ENCODE measurements at regions not wholly inside any gene's neighbourhood (a gene's known extent, or its start where the extent isn't known, plus 50 kb on each side); places are given as distances from the start of the nearest gene placed in this dataset.

DNA sequence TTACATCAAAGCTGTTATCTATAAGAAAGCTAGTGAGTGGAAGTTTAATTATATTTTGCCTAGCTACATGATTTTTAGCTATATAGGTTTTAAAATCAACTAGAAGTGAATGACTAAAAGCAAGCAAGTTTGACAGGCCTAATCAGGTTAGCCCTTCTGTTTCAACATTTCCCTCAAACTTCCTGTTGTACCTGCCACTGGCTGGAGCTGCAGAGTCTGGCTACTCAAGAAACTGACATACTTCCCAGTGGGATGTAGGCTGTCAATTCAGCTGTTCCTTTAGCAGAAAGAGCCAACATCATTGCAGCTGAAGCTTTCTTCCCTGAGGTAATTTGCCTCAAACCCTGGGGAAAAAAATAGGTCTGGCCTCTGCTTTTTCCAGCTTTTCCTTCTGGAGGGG is 87.1 kb upstream of the TNR start:
- ChIA-PET POLR2A (no interaction called here), CTCF (no interaction called here), SMC1A (ENCODE audit: uncharacterized antibody, unreplicated experiment) (no interaction called here), RAD21 (ENCODE audit: unreplicated experiment) (no interaction called here)
- DNase-seq (ENCODE audit: low read depth, low spot score) (no peak), FAIRE-seq (no peak), ATAC-seq (no peak)
- BruUV-seq (replicated peaks): no TSS peak
- no peak overlapping the region for H3K27ac ChIP-seq (ENCODE audit: control insufficient read depth, insufficient read depth)
- no peaks in the 10 kb centered on the region; the same call in 2 of the 3 replicates for H3K9me3 ChIP-seq (replicated peaks; ENCODE audit: control insufficient read depth, insufficient read depth, low read length)
- no peaks in the 10 kb centered on the region for H3K79me2 ChIP-seq (ENCODE audit: control insufficient read depth, insufficient read depth, low read length)
- no peaks in the 10 kb centered on the region for H3K36me3 ChIP-seq (ENCODE audit: control insufficient read depth in 2 of 2, insufficient read depth in 2 of 2, low read length in 1 of 2)
- intact Hi-C loops (cut with micrococcal nuclease; ENCODE audit: unreplicated experiment): no loop called here
- H3K4me1 ChIP-seq (ENCODE audit: control insufficient read depth, insufficient read depth, low read length): no peaks in the 10 kb centered on the region
- H2AFZ ChIP-seq (ENCODE audit: control insufficient read depth, low read depth, low read length): no peak overlapping the region
- no peak overlapping the region for H3K4me3 ChIP-seq
- no peak overlapping the region for H3K9ac ChIP-seq (ENCODE audit: control insufficient read depth, insufficient read depth, low read length)
- in situ Hi-C loops (cut with MboI): no loop called here
- TF ChIP-seq, protein P1, sequence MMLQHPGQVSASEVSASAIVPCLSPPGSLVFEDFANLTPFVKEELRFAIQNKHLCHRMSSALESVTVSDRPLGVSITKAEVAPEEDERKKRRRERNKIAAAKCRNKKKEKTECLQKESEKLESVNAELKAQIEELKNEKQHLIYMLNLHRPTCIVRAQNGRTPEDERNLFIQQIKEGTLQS (IDR thresholded peaks at IDR 0.05; ENCODE audit: borderline replicate concordance, extremely low read depth, low read depth, low read length): no peak
- TF ChIP-seq MTA2 (IDR thresholded peaks at IDR 0.05; ENCODE audit: low read depth) (no peak), WRNIP1 (IDR thresholded peaks at IDR 0.05; ENCODE audit: borderline replicate concordance, low read depth, low read length) (no peak), NFYB (IDR thresholded peaks at IDR 0.05; ENCODE audit: insufficient read depth, low read depth, low read length) (no peak), BACH1 (IDR thresholded peaks at IDR 0.05; ENCODE audit: borderline replicate concordance) (no peak), ESRRA (IDR thresholded peaks at IDR 0.05; ENCODE audit: low read length) (no peak), CHD4 (IDR thresholded peaks at IDR 0.05) (no peak), SPI1 (IDR thresholded peaks at IDR 0.05; ENCODE audit: borderline replicate concordance, insufficient read depth, low read depth, low read length) (no peak), NR2C1 (IDR thresholded peaks at IDR 0.05) (no peak), CEBPB (IDR thresholded peaks at IDR 0.05; ENCODE audit: borderline replicate concordance in 1 of 2, low read depth in 2 of 2, low read length in 2 of 2) (no peak), NBN (IDR thresholded peaks at IDR 0.05) (no peak), MTA3 (IDR thresholded peaks at IDR 0.05; ENCODE audit: borderline replicate concordance, low read length) (no peak), CBX3 (IDR thresholded peaks at IDR 0.05; ENCODE audit: borderline replicate concordance, low read depth) (no peak), NFYA (IDR thresholded peaks at IDR 0.05; ENCODE audit: borderline replicate concordance, low read depth, low read length) (no peak), IKZF2 (IDR thresholded peaks at IDR 0.05) (no peak)
- TF ChIP-seq, protein P2, sequence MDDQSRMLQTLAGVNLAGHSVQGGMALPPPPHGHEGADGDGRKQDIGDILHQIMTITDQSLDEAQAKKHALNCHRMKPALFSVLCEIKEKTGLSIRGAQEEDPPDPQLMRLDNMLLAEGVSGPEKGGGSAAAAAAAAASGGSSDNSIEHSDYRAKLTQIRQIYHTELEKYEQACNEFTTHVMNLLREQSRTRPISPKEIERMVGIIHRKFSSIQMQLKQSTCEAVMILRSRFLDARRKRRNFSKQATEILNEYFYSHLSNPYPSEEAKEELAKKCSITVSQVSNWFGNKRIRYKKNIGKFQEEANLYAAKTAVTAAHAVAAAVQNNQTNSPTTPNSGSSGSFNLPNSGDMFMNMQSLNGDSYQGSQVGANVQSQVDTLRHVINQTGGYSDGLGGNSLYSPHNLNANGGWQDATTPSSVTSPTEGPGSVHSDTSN (IDR thresholded peaks at IDR 0.05; ENCODE audit: insufficient replicate concordance, low read depth, low read length): no peak
- TF ChIP-seq, protein P3, sequence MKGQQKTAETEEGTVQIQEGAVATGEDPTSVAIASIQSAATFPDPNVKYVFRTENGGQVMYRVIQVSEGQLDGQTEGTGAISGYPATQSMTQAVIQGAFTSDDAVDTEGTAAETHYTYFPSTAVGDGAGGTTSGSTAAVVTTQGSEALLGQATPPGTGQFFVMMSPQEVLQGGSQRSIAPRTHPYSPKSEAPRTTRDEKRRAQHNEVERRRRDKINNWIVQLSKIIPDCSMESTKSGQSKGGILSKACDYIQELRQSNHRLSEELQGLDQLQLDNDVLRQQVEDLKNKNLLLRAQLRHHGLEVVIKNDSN (IDR thresholded peaks at IDR 0.05; ENCODE audit: borderline replicate concordance, extremely low read length, insufficient read depth, low read depth, low read length): no peak
- TF ChIP-seq, protein P4, sequence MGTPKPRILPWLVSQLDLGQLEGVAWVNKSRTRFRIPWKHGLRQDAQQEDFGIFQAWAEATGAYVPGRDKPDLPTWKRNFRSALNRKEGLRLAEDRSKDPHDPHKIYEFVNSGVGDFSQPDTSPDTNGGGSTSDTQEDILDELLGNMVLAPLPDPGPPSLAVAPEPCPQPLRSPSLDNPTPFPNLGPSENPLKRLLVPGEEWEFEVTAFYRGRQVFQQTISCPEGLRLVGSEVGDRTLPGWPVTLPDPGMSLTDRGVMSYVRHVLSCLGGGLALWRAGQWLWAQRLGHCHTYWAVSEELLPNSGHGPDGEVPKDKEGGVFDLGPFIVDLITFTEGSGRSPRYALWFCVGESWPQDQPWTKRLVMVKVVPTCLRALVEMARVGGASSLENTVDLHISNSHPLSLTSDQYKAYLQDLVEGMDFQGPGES (IDR thresholded peaks at IDR 0.05): no peak
- no peaks in the 10 kb centered on the region for H3K27me3 ChIP-seq (replicated peaks in 1 of 2; ENCODE audit: control insufficient read depth in 2 of 2, insufficient read depth in 2 of 2, low read length in 1 of 2)
- H4K20me1 ChIP-seq (ENCODE audit: control insufficient read depth, insufficient read depth): no peaks in the 10 kb centered on the region
- no peak overlapping the region for H3K4me2 ChIP-seq (ENCODE audit: control insufficient read depth, insufficient read depth)
